OCI-LY1 (cell line): ENCODE measurements at regions not wholly inside any gene's neighbourhood (a gene's known extent, or its start where the extent isn't known, plus 50 kb on each side); places are given as distances from the start of the nearest gene placed in this dataset.

Experiments
- H2AFZ ChIP-seq: fragments of 200-600 bp; sonication (generic), shearing (Covaris generic); 2 replicates; pipeline ENCODE4 v1.6.0; 2014; ENCODE audit warnings: antibody characterized with exemption, mild to moderate bottlenecking, low read length
- H3F3A ChIP-seq: fragments of 200-600 bp; sonication (generic), shearing (Covaris generic); 2 replicates; pipeline ENCODE4 v1.6.0; 2014; ENCODE audit warnings: mild to moderate bottlenecking, antibody characterized with exemption, low read length, moderate library complexity; ENCODE audit not compliant: insufficient read depth
- H3K27ac ChIP-seq: fragments of 200-600 bp; sonication (generic); 2 replicates; pipeline ENCODE4 v1.5.1; 2014; ENCODE audit warnings: low read length, mixed run types, mild to moderate bottlenecking, low read depth; ENCODE audit not compliant: poor library complexity, severe bottlenecking
- H3K27me3 ChIP-seq: fragments of 200-600 bp; sonication (generic); 2 replicates; pipeline ENCODE4 v1.6.0; 2014; ENCODE audit warnings: antibody characterized with exemption, mild to moderate bottlenecking, low read length, moderate library complexity; ENCODE audit not compliant: insufficient read depth
- H3K36me3 ChIP-seq: fragments of 200-600 bp; sonication (generic); 2 replicates; pipeline ENCODE4 v1.6.1; 2014; ENCODE audit warnings: mild to moderate bottlenecking, antibody characterized with exemption, low read length, moderate library complexity, mixed read lengths; ENCODE audit not compliant: insufficient read depth
- H3K4me1 ChIP-seq: fragments of 200-600 bp; sonication (generic); 2 replicates; pipeline ENCODE4 v1.5.1; 2014; ENCODE audit warnings: mild to moderate bottlenecking, low read length, moderate library complexity; ENCODE audit not compliant: insufficient read depth, severe bottlenecking
- H3K4me2 ChIP-seq: fragments of 200-600 bp; sonication (generic), shearing (Covaris generic); 2 replicates; pipeline ENCODE4 v1.6.1; 2014; ENCODE audit warnings: low read length
- H3K4me3 ChIP-seq: fragments of 200-600 bp; sonication (generic); 2 replicates; pipeline ENCODE4 v1.5.1; 2014; ENCODE audit warnings: low read length, low read depth, mild to moderate bottlenecking, mixed read lengths; ENCODE audit not compliant: poor library complexity, severe bottlenecking
- H3K79me2 ChIP-seq: fragments of 200-600 bp; shearing (Covaris generic); 2 replicates; pipeline ENCODE4 v1.6.1; 2016; ENCODE audit warnings: mixed run types, low read length, mixed read lengths; ENCODE audit not compliant: insufficient read depth
- H3K9ac ChIP-seq: fragments of 200-600 bp; sonication (generic), shearing (Covaris generic); 2 replicates; pipeline ENCODE4 v1.6.1; 2014; ENCODE audit warnings: mild to moderate bottlenecking, low read length, mixed read lengths
- H3K9me2 ChIP-seq: fragments of 200-600 bp; sonication (generic), shearing (Covaris generic); 2 replicates; pipeline ENCODE4 v1.6.1; 2014; ENCODE audit warnings: low read depth, mild to moderate bottlenecking, low read length, mixed read lengths
- H3K9me3 ChIP-seq: fragments of 200-600 bp; shearing (Covaris generic); 2 replicates; pipeline ENCODE4 v1.6.1; 2014; ENCODE audit warnings: low read length, mixed read lengths
- H4K20me1 ChIP-seq: fragments of 200-600 bp; sonication (generic), shearing (Covaris generic); 2 replicates; pipeline ENCODE4 v1.6.0; 2016; ENCODE audit warnings: mild to moderate bottlenecking, low read length; ENCODE audit not compliant: insufficient read depth
- CTCF ChIP-seq: fragments of 200-600 bp; sonication (generic), shearing (Covaris generic); IDR thresholded peaks from 2 replicates; pipeline ENCODE4 v1.5.1; 2017; ENCODE audit warnings: mild to moderate bottlenecking, antibody characterized with exemption, low read length, moderate library complexity, mixed read lengths
- EZH2 ChIP-seq: fragments of 200-600 bp; sonication (generic), shearing (Covaris generic); IDR thresholded peaks from 2 replicates; pipeline ENCODE4 v1.8.0; 2017; ENCODE audit warnings: borderline replicate concordance, mixed run types, mild to moderate bottlenecking, antibody characterized with exemption, low read length, moderate library complexity, mixed read lengths

GRCh38 chr5:74357827-74358226, 282.7 kb downstream of the ENC1 start:
- Histone ChIP-seq H3K4me1 (no peaks in the 10 kb centered on the region), H3K79me2 (no peaks in the 10 kb centered on the region), H3K36me3 (no peaks in the 10 kb centered on the region), H3K4me3 (no peak overlapping the region), H3K9ac (no peak overlapping the region), H3K27ac (no peak overlapping the region), H3F3A (no peaks in the 10 kb centered on the region), H4K20me1 (no peaks in the 10 kb centered on the region), H3K4me2 (no peak overlapping the region), H3K27me3 (no peaks in the 10 kb centered on the region), H2AFZ (no peak overlapping the region), H3K9me2 (no peaks in the 10 kb centered on the region), H3K9me3 (no peaks in the 10 kb centered on the region)
- TF ChIP-seq CTCF (no peak), EZH2 (no peak)

DNA sequence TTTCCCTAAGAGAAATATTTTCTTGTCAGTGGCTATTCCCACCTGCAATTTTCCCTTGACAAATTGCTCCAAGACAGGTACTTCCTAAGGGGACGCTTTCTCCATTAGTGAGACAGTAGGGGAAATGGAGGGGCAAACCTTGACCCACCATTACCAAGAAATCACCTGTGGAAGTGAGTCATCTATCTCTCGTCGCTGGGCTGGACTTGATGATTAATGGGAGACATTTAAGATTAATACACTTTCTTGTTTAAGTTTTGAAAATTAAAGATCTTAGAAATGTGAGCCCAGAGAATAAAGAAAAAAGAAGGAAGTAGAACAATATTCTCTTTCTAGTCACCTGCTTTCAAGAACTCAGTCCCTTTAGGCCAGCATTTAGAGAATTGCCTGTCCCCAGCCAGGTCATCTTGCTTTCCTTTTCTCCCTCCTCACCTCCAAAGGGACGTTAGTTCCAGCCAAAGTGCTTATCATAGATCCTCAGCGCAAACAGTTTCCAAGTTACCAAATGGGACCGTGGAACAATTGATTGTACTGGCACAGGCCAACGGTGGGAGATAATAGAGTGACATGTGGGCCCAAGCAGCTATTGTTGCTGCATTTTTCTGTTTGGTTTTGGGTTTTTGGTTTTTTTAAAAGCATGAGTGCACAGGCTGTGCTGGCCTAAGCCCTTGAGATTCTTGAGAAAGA, 284.4 kb downstream of the ENC1 start:
- Histone ChIP-seq H3K79me2 (no peaks in the 10 kb centered on the region), H3K4me2 (no peak overlapping the region), H2AFZ (no peak overlapping the region), H3K9me3 (no peaks in the 10 kb centered on the region), H3K27ac (no peak overlapping the region), H4K20me1 (no peaks in the 10 kb centered on the region), H3K4me1 (no peaks in the 10 kb centered on the region), H3K27me3 (no peaks in the 10 kb centered on the region), H3F3A (no peaks in the 10 kb centered on the region), H3K4me3 (no peak overlapping the region), H3K36me3 (no peaks in the 10 kb centered on the region), H3K9ac (no peak overlapping the region), H3K9me2 (no peaks in the 10 kb centered on the region)
- TF ChIP-seq CTCF = no peak
- TF ChIP-seq EZH2 = no peak

- no peak overlapping the region for H3K27ac ChIP-seq
Observed at GRCh38 chr5:74355041-74355824, 285.3 kb downstream of the ENC1 start.

More at GRCh38 chr5:74355041-74355824, 285.3 kb downstream of the ENC1 start:
- Histone ChIP-seq H3K79me2 (no peaks in the 10 kb centered on the region), H3K4me1 (no peaks in the 10 kb centered on the region), H2AFZ (no peak overlapping the region), H3K4me2 (no peak overlapping the region), H3K9me2 (no peaks in the 10 kb centered on the region), H3K9me3 (no peaks in the 10 kb centered on the region), H3F3A (no peaks in the 10 kb centered on the region), H3K27me3 (no peaks in the 10 kb centered on the region), H3K9ac (no peak overlapping the region), H4K20me1 (no peaks in the 10 kb centered on the region), H3K4me3 (no peak overlapping the region), H3K36me3 (no peaks in the 10 kb centered on the region)
- no peak for TF ChIP-seq CTCF
- no peak for TF ChIP-seq EZH2
